ENCODE measurements at regions not wholly inside any gene's neighbourhood (a gene's known extent, or its start where the extent isn't known, plus 50 kb on each side); places are given as distances from the start of the nearest gene placed in this dataset.

GRCh38 chr20:11277858-11278257 lies 604.1 kb upstream of the JAG1 start:
- H3K4me2 ChIP-seq (ENCODE audit: low read length), result no peak overlapping the region
- no peaks in the 10 kb centered on the region for H3K27me3 ChIP-seq (ENCODE audit: insufficient read depth, low read length)
- no peak overlapping the region for H3K4me3 ChIP-seq (replicated peaks in 1 of 2; ENCODE audit: low read depth in 1 of 2, low read length in 2 of 2)
- DNase-seq (ENCODE audit: low read depth, low spot score) (no peak), ATAC-seq (no peak)
- ChIA-PET CTCF (interaction anchor here (0.7 kb wide), 1 partner anchor 148 kb away, joined by 3 read pairs; no protein-coding TSS in a partner anchor), POLR2A (no interaction called here), RAD21 (ENCODE audit: low non-redundant PET in 1 of 2, low total read pairs in 2 of 2, uncharacterized antibody in 2 of 2, unreplicated experiment in 2 of 2) (no interaction called here)
- H3K9me3 ChIP-seq (ENCODE audit: control insufficient read depth in 1 of 2, insufficient read depth in 1 of 2, low read depth in 1 of 2, low read length in 2 of 2), result no peaks in the 10 kb centered on the region
- H3K9ac ChIP-seq (ENCODE audit: low read length), result no peak overlapping the region
- H4K20me1 ChIP-seq (ENCODE audit: insufficient read depth), result no peaks in the 10 kb centered on the region
- no peaks in the 10 kb centered on the region for H3K36me3 ChIP-seq (ENCODE audit: control insufficient read depth in 1 of 2, insufficient read depth in 2 of 2, low read length in 2 of 2)
- no peaks in the 10 kb centered on the region for H3K9me2 ChIP-seq (ENCODE audit: insufficient read depth)
- H2AFZ ChIP-seq (ENCODE audit: low read depth, low read length, poor library complexity, severe bottlenecking), result no peak overlapping the region
- no peak overlapping the region for H3K27ac ChIP-seq (ENCODE audit: low read depth, low read length)
- peaks cover 0 to 3% of the 10 kb centered on the region in 2 experiments; a peak in 1 of 4 replicates for H3K4me1 ChIP-seq (ENCODE audit: control insufficient read depth in 1 of 2, insufficient read depth in 2 of 2, low read length in 2 of 2)
- TF ChIP-seq ATF3 (IDR thresholded peaks at IDR 0.05), result no peak
- TF ChIP-seq JUND (IDR thresholded peaks at IDR 0.05), result no peak
- no peak for TF ChIP-seq EGR1 (IDR thresholded peaks at IDR 0.05; ENCODE audit: low read depth)
- BruUV-seq (replicated peaks), result no TSS peak
- H3K79me2 ChIP-seq (ENCODE audit: insufficient read depth, low read length), result no peaks in the 10 kb centered on the region
- intact Hi-C loops (cut with micrococcal nuclease), result loop anchor here (10.0 kb wide), 2 partner anchors 813 to 843 kb away; partner anchors contain the start of genes MKKS and SLX4IP

GRCh38 chr20:11278461-11278860 lies 604.7 kb upstream of the JAG1 start:
- Histone ChIP-seq H3K4me2 (ENCODE audit: low read length) (no peak overlapping the region), H3K4me1 (ENCODE audit: control insufficient read depth in 1 of 2, insufficient read depth in 2 of 2, low read length in 2 of 2) (peaks cover 0 to 3% of the 10 kb centered on the region in 2 experiments; a peak in 1 of 4 replicates), H3K9me2 (ENCODE audit: insufficient read depth) (no peaks in the 10 kb centered on the region), H4K20me1 (ENCODE audit: insufficient read depth) (no peaks in the 10 kb centered on the region), H3K4me3 (replicated peaks in 1 of 2; ENCODE audit: low read depth in 1 of 2, low read length in 2 of 2) (no peak overlapping the region), H2AFZ (ENCODE audit: low read depth, low read length, poor library complexity, severe bottlenecking) (no peak overlapping the region), H3K27ac (ENCODE audit: low read depth, low read length) (no peak overlapping the region), H3K9me3 (ENCODE audit: control insufficient read depth in 1 of 2, insufficient read depth in 1 of 2, low read depth in 1 of 2, low read length in 2 of 2) (no peaks in the 10 kb centered on the region), H3K27me3 (ENCODE audit: insufficient read depth, low read length) (no peaks in the 10 kb centered on the region), H3K79me2 (ENCODE audit: insufficient read depth, low read length) (no peaks in the 10 kb centered on the region), H3K36me3 (ENCODE audit: control insufficient read depth in 1 of 2, insufficient read depth in 2 of 2, low read length in 2 of 2) (no peaks in the 10 kb centered on the region), H3K9ac (ENCODE audit: low read length) (no peak overlapping the region)
- ATAC-seq (no peak), DNase-seq (ENCODE audit: low read depth, low spot score) (no peak)
- BruUV-seq (replicated peaks), result no TSS peak
- intact Hi-C loops (cut with micrococcal nuclease), result loop anchor here (10.0 kb wide), 2 partner anchors 814 to 844 kb away; partner anchors contain the start of genes MKKS and SLX4IP
- POLR2A ChIA-PET, result no interaction called here
- RAD21 ChIA-PET (ENCODE audit: low non-redundant PET in 1 of 2, low total read pairs in 2 of 2, uncharacterized antibody in 2 of 2, unreplicated experiment in 2 of 2), result no interaction called here
- CTCF ChIA-PET, result interaction anchor here (0.9 kb wide), 1 partner anchor 725 kb away, joined by 3 read pairs; no protein-coding TSS in a partner anchor
- TF ChIP-seq ELF1 (IDR thresholded peaks at IDR 0.05; ENCODE audit: borderline replicate concordance, low read depth) (no peak), YY1 (IDR thresholded peaks at IDR 0.05; ENCODE audit: extremely low read depth, insufficient replicate concordance, low read depth, low read length) (no peak), ZNF274 (IDR thresholded peaks at IDR 0.05; ENCODE audit: low read depth, low read length) (no peak), ZBTB33 (IDR thresholded peaks at IDR 0.05; ENCODE audit: extremely low read depth, insufficient replicate concordance, low read length) (no peak), EZH2phosphoT487 (IDR thresholded peaks at IDR 0.05; ENCODE audit: borderline replicate concordance) (no peak), CEBPB (IDR thresholded peaks at IDR 0.05; ENCODE audit: low read depth) (no peak), RAD21 (IDR thresholded peaks at IDR 0.05; ENCODE audit: low read depth) (no peak), SP1 (IDR thresholded peaks at IDR 0.05; ENCODE audit: low read depth) (no peak), EZH2 (IDR thresholded peaks at IDR 0.05) (no peak), ATF3 (IDR thresholded peaks at IDR 0.05) (no peak), EGR1 (IDR thresholded peaks at IDR 0.05; ENCODE audit: low read depth) (no peak), POLR2AphosphoS5 (IDR thresholded peaks at IDR 0.05; ENCODE audit: low read depth, low read length) (no peak), CTCF (IDR thresholded peaks at IDR 0.05 in 2 of 3, conservative IDR thresholded peaks at IDR 0.05 in 1 of 3; ENCODE audit: borderline replicate concordance in 1 of 3, insufficient read depth in 1 of 3, low read depth in 2 of 3, low read length in 2 of 3) (no peak), CBX3 (IDR thresholded peaks at IDR 0.05; ENCODE audit: low read depth) (no peak), JUND (IDR thresholded peaks at IDR 0.05) (no peak), ZFX (IDR thresholded peaks at IDR 0.05) (no peak), SIN3A (IDR thresholded peaks at IDR 0.05; ENCODE audit: low read depth) (no peak), SRF (IDR thresholded peaks at IDR 0.05; ENCODE audit: low read depth) (no peak)
